RWPE2 (cell line): ENCODE measurements at regions not wholly inside any gene's neighbourhood (a gene's known extent, or its start where the extent isn't known, plus 50 kb on each side); places are given as distances from the start of the nearest gene placed in this dataset.
A peak's percentile ranks its signal among the peaks of the same experiment; 100 is the strongest.

Source experiments
- ATAC-seq: fragments of 200-7000 bp; cut with Tn5 transposase; 3 replicates; pipeline ENCODE4 v1.9.1; 2021; ENCODE audit warnings: low read depth
- DNase-seq: peaks from one replicate; pipeline ENCODE4 v3.0.0-alpha.2; 2020; ENCODE audit warnings: low spot score
- H3K27ac ChIP-seq: fragments of 450-650 bp; 2 replicates; pipeline ENCODE4 v1.5.1; 2017; ENCODE audit warnings: mild to moderate bottlenecking; ENCODE audit not compliant: poor library complexity, severe bottlenecking
- H3K27me3 ChIP-seq: fragments of 250-450 bp; sonication (Bioruptor Pico); 2 replicates; pipeline ENCODE4 v1.5.1; 2021; ENCODE audit warnings: mild to moderate bottlenecking, moderate library complexity; ENCODE audit not compliant: insufficient read depth, poor library complexity, severe bottlenecking
- H3K36me3 ChIP-seq: fragments of 250-450 bp; sonication (Bioruptor Pico); 2 replicates; pipeline ENCODE4 v1.5.1; 2020; ENCODE audit warnings: low read depth, mild to moderate bottlenecking, moderate library complexity
- H3K4me1 ChIP-seq: fragments of 250-450 bp; sonication (Bioruptor Pico); 2 replicates; pipeline ENCODE4 v1.5.1; 2021; ENCODE audit warnings: mild to moderate bottlenecking, moderate library complexity; ENCODE audit not compliant: insufficient read depth, poor library complexity, severe bottlenecking
- H3K4me3 ChIP-seq: fragments of 250-450 bp; sonication (Bioruptor Pico); 2 replicates; pipeline ENCODE4 v1.5.1; 2021; ENCODE audit warnings: mild to moderate bottlenecking, moderate library complexity; ENCODE audit not compliant: severe bottlenecking
- H3K9me3 ChIP-seq: fragments of 250-450 bp; sonication (Bioruptor Pico); 2 replicates; pipeline ENCODE4 v1.5.1; 2021; ENCODE audit warnings: mild to moderate bottlenecking, moderate library complexity; ENCODE audit not compliant: severe bottlenecking
- CTCF ChIP-seq: fragments of 450-650 bp; IDR thresholded peaks from one replicate; pipeline ENCODE4 v1.5.1; 2017; ENCODE audit warnings: mild to moderate bottlenecking, moderate library complexity; ENCODE audit not compliant: poor library complexity, severe bottlenecking

DNA sequence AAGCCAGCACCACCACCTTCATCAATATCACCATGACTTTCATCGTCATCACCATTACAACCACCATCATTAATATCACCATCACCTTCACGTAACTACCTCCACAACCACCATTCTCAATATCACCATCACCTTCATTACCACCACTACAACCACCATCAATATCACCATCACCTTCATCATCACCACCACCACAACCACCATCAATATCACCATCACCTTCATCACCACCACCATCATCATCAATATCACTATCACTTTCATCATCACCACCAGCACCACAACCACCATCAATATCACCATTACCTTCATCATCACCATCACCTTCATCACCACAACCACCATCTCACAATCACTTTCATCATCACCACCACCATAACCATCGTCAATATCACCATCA, 225.3 kb upstream of the SULF2 start:
- H3K9me3 ChIP-seq = peaks cover 5% of the 10 kb centered on the region
- no peak for DNase-seq
- ATAC-seq = no peak
- H3K36me3 ChIP-seq = no peaks in the 10 kb centered on the region
- no peak overlapping the region for H3K4me3 ChIP-seq
- H3K27ac ChIP-seq = no peak overlapping the region
- H3K4me1 ChIP-seq = peaks cover 5% of the 10 kb centered on the region
- no peaks in the 10 kb centered on the region for H3K27me3 ChIP-seq
- TF ChIP-seq CTCF = no peak

- peaks cover 5% of the 10 kb centered on the region for H3K4me1 ChIP-seq
- no peaks in the 10 kb centered on the region for H3K27me3 ChIP-seq
- peaks cover 5% of the 10 kb centered on the region for H3K9me3 ChIP-seq
- no peak overlapping the region for H3K4me3 ChIP-seq
- TF ChIP-seq CTCF = no peak
- DNase-seq (no peak), ATAC-seq (no peak)
- no peaks in the 10 kb centered on the region for H3K36me3 ChIP-seq
- H3K27ac ChIP-seq = no peak overlapping the region
Observed at GRCh38 chr20:48008850-48009515, 223.7 kb upstream of the SULF2 start.

GRCh38 chr20:48007351-48007750, 222.1 kb upstream of the SULF2 start:
- no peak for TF ChIP-seq CTCF
- H3K36me3 ChIP-seq = no peaks in the 10 kb centered on the region
- peaks cover 5% of the 10 kb centered on the region for H3K4me1 ChIP-seq
- H3K9me3 ChIP-seq = peaks cover 5% of the 10 kb centered on the region
- no peak overlapping the region for H3K27ac ChIP-seq
- no peaks in the 10 kb centered on the region for H3K27me3 ChIP-seq
- no peak overlapping the region for H3K4me3 ChIP-seq
- no peak for ATAC-seq
- DNase-seq = no peak

DNA sequence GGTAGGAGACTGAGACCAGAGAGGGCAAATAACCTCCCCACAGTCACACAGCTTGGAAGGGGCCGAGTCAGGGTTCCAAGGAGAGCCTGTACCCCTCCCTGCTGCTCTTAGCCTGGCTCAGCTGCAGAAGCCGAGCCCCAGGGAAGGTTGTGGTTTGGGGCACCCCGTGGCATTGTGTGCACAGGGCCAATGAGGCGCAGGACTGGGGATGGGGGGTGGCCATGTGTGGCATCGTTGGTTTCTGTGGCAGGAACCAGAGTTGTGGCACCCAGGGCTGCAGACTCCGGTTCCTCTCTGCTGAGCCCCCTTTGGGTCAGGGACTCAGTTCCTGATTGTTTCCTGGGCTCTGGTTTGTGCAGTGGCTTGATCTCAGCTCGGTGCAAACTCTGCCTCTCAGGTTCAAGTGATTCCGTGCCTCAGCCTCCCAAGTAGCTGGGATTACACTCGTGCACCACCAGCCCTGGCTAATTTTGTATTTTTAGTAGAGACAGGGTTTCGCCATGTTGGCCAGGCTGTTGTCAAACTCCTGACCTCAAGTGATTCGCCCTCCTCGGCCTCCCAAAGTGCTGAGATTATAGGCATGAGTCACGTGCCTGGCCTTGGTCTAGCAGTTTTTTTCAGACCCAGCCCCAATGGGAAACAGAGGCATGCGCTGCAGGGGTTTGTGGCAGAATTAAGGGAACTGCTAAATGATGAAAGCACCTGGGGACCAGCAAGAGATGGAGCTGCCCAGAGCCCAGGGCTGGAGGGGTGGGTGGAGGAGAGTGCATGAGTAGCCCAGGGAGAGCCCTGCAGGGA, 221.0 kb upstream of the SULF2 start:
- ATAC-seq (peak; percentile 23; the same call in 1 of the 3 replicates), DNase-seq (no peak)
- no peaks in the 10 kb centered on the region for H3K9me3 ChIP-seq
- H3K27me3 ChIP-seq = no peaks in the 10 kb centered on the region
- H3K36me3 ChIP-seq = no peaks in the 10 kb centered on the region
- H3K27ac ChIP-seq = no peak overlapping the region
- peaks cover 5% of the 10 kb centered on the region for H3K4me1 ChIP-seq
- no peak for TF ChIP-seq CTCF
- no peak overlapping the region for H3K4me3 ChIP-seq

- Histone ChIP-seq H3K27me3 (no peaks in the 10 kb centered on the region), H3K9me3 (no peaks in the 10 kb centered on the region), H3K4me3 (no peak overlapping the region), H3K36me3 (no peaks in the 10 kb centered on the region), H3K27ac (no peak overlapping the region), H3K4me1 (no peaks in the 10 kb centered on the region)
- DNase-seq (no peak), ATAC-seq (no peak)
- TF ChIP-seq CTCF = no peak
Observed at GRCh38 chr20:48003021-48003420, 217.7 kb upstream of the SULF2 start.
